K562 (cell line): ENCODE measurements at regions not wholly inside any gene's neighbourhood (a gene's known extent, or its start where the extent isn't known, plus 50 kb on each side); places are given as distances from the start of the nearest gene placed in this dataset.
A peak's percentile ranks its signal among the peaks of the same experiment; 100 is the strongest.

Experiments used
- ARID1B ChIP-seq: fragments of 450-650 bp; IDR thresholded peaks from 2 replicates; pipeline ENCODE4 v1.6.1; 2016; ENCODE audit warnings: antibody characterized with exemption, mild to moderate bottlenecking, inconsistent platforms
- CHD4 ChIP-seq: fragments of 200-600 bp; sonication (generic); IDR thresholded peaks from 3 replicates; pipeline ENCODE4 v1.6.1; 2012; ENCODE audit warnings: low read depth, mild to moderate bottlenecking, mixed read lengths, low read length, inconsistent platforms; ENCODE audit not compliant: insufficient read depth, insufficient replicate concordance, poor library complexity, severe bottlenecking
- ETV6 ChIP-seq, 3 experiments: fragments of 150-350 bp in 1 of 3; sonication (generic) in 1 of 3; formaldehyde crosslinking in 1 of 3; IDR thresholded peaks; 2 replicates each; pipeline versions ENCODE4 v1.6.1 to v1.8.0; 2014 to 2022; ENCODE audit warnings: borderline replicate concordance in 2 of 3, low read depth in 2 of 3, antibody characterized with exemption in 1 of 3, low read length in 1 of 3, mild to moderate bottlenecking in 1 of 3, missing genetic modification reagents in 1 of 3
- JUNB ChIP-seq: fragments of 450-650 bp; formaldehyde crosslinking; conservative IDR thresholded peaks from 2 replicates; pipeline ENCODE4 v1.4.0; 2020; ENCODE audit warnings: mild to moderate bottlenecking
- KDM2B ChIP-seq: fragments of 250-450 bp; sonication (Bioruptor Pico); IDR thresholded peaks from 2 replicates; pipeline ENCODE4 v1.8.0; 2021; ENCODE audit warnings: mild to moderate bottlenecking, moderate library complexity
- MAFF ChIP-seq: IDR thresholded peaks from 2 replicates; pipeline ENCODE4 v1.6.1; 2012; ENCODE audit warnings: low read length, improper control_type of control experiment
- MCM3 ChIP-seq: fragments of 450-650 bp; IDR thresholded peaks from 2 replicates; pipeline ENCODE4 v1.6.1; 2016
- ZNF444 ChIP-seq: fragments of 250-450 bp; sonication (Bioruptor Pico); IDR thresholded peaks from 2 replicates; pipeline ENCODE4 v1.4.0; 2020; ENCODE audit warnings: mild to moderate bottlenecking, moderate library complexity
- ZNF707 ChIP-seq: fragments of 250-450 bp; sonication (Bioruptor Pico); conservative IDR thresholded peaks from 2 replicates; pipeline ENCODE4 v1.8.0; 2022; ENCODE audit warnings: inconsistent platforms, mild to moderate bottlenecking, moderate library complexity
- TF ChIP-seq, protein P1 (sequence below): sonication (generic); formaldehyde crosslinking; IDR thresholded peaks from 2 replicates; pipeline ENCODE4 v1.8.0; 2022; ENCODE audit warnings: mild to moderate bottlenecking, missing genetic modification reagents

DNA sequence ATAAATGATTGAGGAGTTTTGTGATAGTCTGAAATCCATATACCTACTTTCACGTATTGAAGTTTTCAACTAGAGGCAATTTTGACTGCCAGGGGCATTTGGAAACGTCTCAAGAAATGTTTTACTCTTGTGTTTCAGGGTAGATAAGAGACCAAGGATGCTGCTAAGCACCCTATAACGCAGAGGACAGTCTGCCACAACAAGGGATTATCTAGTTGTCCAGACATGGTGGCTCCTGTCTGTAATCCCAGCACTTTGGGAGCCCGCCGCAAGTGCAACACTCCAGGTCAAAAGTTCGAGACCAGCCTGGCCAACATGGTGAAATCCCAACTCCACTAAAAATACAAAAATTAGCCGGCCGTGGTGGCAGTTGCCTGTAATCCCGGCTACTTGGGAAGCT lies 133.7 kb upstream of the CCNG1 start (continued):
- TF ChIP-seq, protein P1, sequence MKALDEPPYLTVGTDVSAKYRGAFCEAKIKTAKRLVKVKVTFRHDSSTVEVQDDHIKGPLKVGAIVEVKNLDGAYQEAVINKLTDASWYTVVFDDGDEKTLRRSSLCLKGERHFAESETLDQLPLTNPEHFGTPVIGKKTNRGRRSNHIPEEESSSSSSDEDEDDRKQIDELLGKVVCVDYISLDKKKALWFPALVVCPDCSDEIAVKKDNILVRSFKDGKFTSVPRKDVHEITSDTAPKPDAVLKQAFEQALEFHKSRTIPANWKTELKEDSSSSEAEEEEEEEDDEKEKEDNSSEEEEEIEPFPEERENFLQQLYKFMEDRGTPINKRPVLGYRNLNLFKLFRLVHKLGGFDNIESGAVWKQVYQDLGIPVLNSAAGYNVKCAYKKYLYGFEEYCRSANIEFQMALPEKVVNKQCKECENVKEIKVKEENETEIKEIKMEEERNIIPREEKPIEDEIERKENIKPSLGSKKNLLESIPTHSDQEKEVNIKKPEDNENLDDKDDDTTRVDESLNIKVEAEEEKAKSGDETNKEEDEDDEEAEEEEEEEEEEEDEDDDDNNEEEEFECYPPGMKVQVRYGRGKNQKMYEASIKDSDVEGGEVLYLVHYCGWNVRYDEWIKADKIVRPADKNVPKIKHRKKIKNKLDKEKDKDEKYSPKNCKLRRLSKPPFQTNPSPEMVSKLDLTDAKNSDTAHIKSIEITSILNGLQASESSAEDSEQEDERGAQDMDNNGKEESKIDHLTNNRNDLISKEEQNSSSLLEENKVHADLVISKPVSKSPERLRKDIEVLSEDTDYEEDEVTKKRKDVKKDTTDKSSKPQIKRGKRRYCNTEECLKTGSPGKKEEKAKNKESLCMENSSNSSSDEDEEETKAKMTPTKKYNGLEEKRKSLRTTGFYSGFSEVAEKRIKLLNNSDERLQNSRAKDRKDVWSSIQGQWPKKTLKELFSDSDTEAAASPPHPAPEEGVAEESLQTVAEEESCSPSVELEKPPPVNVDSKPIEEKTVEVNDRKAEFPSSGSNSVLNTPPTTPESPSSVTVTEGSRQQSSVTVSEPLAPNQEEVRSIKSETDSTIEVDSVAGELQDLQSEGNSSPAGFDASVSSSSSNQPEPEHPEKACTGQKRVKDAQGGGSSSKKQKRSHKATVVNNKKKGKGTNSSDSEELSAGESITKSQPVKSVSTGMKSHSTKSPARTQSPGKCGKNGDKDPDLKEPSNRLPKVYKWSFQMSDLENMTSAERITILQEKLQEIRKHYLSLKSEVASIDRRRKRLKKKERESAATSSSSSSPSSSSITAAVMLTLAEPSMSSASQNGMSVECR (CRISPR knock-in tag) = no peak
- TF ChIP-seq MAFF (no peak), ARID1B (peak; percentile 42; the same call in 1 of the 2 replicates), ZNF707 (no peak), JUNB (no peak), MCM3 (no peak), ZNF444 (CRISPR knock-in tag) (no peak), ETV6 (IDR thresholded peaks at IDR 0.05; ENCODE audit: borderline replicate concordance in 1 of 2, low read depth in 2 of 2, low read length in 1 of 2) (no peak), ETV6 (CRISPR knock-in tag; IDR thresholded peaks at IDR 0.05; ENCODE audit: borderline replicate concordance) (no peak), CHD4 (no peak), KDM2B (CRISPR knock-in tag) (no peak)
